Calu3 (cell line): ENCODE measurements at regions not wholly inside any gene's neighbourhood (a gene's known extent, or its start where the extent isn't known, plus 50 kb on each side); places are given as distances from the start of the nearest gene placed in this dataset.

Experiments
- BruUV-seq: library from RNA; stranded (reverse); fragments of 400-500 nt; replicated peaks from 2 replicates; lab custom pipeline; 2021; lab: Mats Ljungman, UMichigan
- CTCF ChIA-PET: fragments of 300-600 bp; sonication (Branson Sonifier 250); formaldehyde crosslinking; loops from one replicate; lab custom pipeline; 2022; ENCODE audit warnings: antibody characterized with exemption; lab: Charles Lee
- DNase-seq: peaks from one replicate; pipeline ENCODE4 v3.0.0; 2022
- H3K27ac Mint-ChIP-seq: one replicate; pipeline ENCODE4 v1.8.0; 2022; ENCODE audit warnings: mixed read lengths; ENCODE audit not compliant: unreplicated experiment
- H3K27me3 Mint-ChIP-seq: one replicate; pipeline ENCODE4 v1.8.0; 2022; ENCODE audit warnings: mixed read lengths; ENCODE audit not compliant: unreplicated experiment
- H3K36me3 Mint-ChIP-seq: one replicate; pipeline ENCODE4 v1.8.0; 2022; ENCODE audit warnings: mild to moderate bottlenecking, moderate library complexity, mixed read lengths; ENCODE audit not compliant: insufficient read depth, unreplicated experiment
- H3K4me1 Mint-ChIP-seq: one replicate; pipeline ENCODE4 v1.8.0; 2022; ENCODE audit warnings: mild to moderate bottlenecking, low read depth, mixed read lengths; ENCODE audit not compliant: unreplicated experiment
- H3K4me3 Mint-ChIP-seq: one replicate; pipeline ENCODE4 v1.8.0; 2022; ENCODE audit warnings: mild to moderate bottlenecking, low read depth, moderate library complexity, mixed read lengths; ENCODE audit not compliant: unreplicated experiment
- H3K9me3 Mint-ChIP-seq: one replicate; pipeline ENCODE4 v1.8.0; 2022; ENCODE audit warnings: low read depth, mixed read lengths; ENCODE audit not compliant: unreplicated experiment
- CTCF ChIP-seq: fragments of 200-600 bp; IDR thresholded peaks from one replicate; pipeline ENCODE4 v1.8.0; 2022; ENCODE audit warnings: antibody characterized with exemption; ENCODE audit not compliant: unreplicated experiment
- intact Hi-C: fragments of 100-400 bp; cut with micrococcal nuclease; formaldehyde crosslinking; loops from one replicate; pipeline ENCODE4 v1.10.0; 2022; ENCODE audit not compliant: unreplicated experiment

GRCh38 chrX:149259241-149259640 lies 245.9 kb downstream of the IDS start:
- H3K9me3 Mint-ChIP-seq: peaks cover 3% of the 10 kb centered on the region
- BruUV-seq: no TSS peak

GRCh38 chrX:149255860-149256259 lies 249.2 kb downstream of the IDS start:
- H3K4me1 Mint-ChIP-seq: no peaks in the 10 kb centered on the region
- no peak for TF ChIP-seq CTCF
- no peak for DNase-seq
- no peak overlapping the region for H3K4me3 Mint-ChIP-seq
- CTCF ChIA-PET: no interaction called here
- H3K36me3 Mint-ChIP-seq: no peaks in the 10 kb centered on the region
- H3K27ac Mint-ChIP-seq: no peak overlapping the region
- no peaks in the 10 kb centered on the region for H3K9me3 Mint-ChIP-seq
- BruUV-seq: no TSS peak
- intact Hi-C loops: no loop called here
- no peaks in the 10 kb centered on the region for H3K27me3 Mint-ChIP-seq

More at GRCh38 chrX:149259241-149259640, 245.9 kb downstream of the IDS start:
- H3K36me3 Mint-ChIP-seq: no peaks in the 10 kb centered on the region
- no peak overlapping the region for H3K27ac Mint-ChIP-seq
- no peak for TF ChIP-seq CTCF
- peaks cover 10% of the 10 kb centered on the region for H3K27me3 Mint-ChIP-seq
- CTCF ChIA-PET: no interaction called here
- no peak overlapping the region for H3K4me3 Mint-ChIP-seq
- no peak for DNase-seq
- H3K4me1 Mint-ChIP-seq: no peaks in the 10 kb centered on the region
- intact Hi-C loops: no loop called here

- Mint-ChIP-seq H3K36me3 (no peaks in the 10 kb centered on the region), H3K4me3 (no peak overlapping the region), H3K4me1 (no peaks in the 10 kb centered on the region), H3K27me3 (no peaks in the 10 kb centered on the region), H3K9me3 (peaks cover 2% of the 10 kb centered on the region), H3K27ac (no peak overlapping the region)
- TF ChIP-seq CTCF: no peak
- CTCF ChIA-PET: no interaction called here
- intact Hi-C loops: no loop called here
- BruUV-seq: no TSS peak
- no peak for DNase-seq
These were observed 257.0 kb downstream of the IDS start for GRCh38 chrX:149248073-149248625.

- no peaks in the 10 kb centered on the region for H3K4me1 Mint-ChIP-seq
- no peak overlapping the region for H3K27ac Mint-ChIP-seq
- no TSS peak for BruUV-seq
- intact Hi-C loops: no loop called here
- no peaks in the 10 kb centered on the region for H3K36me3 Mint-ChIP-seq
- no peak overlapping the region for H3K4me3 Mint-ChIP-seq
- no peak for TF ChIP-seq CTCF
- CTCF ChIA-PET: no interaction called here
- peaks cover 10% of the 10 kb centered on the region for H3K9me3 Mint-ChIP-seq
- no peaks in the 10 kb centered on the region for H3K27me3 Mint-ChIP-seq
- DNase-seq: no peak
These were observed 274.4 kb downstream of the IDS start for GRCh38 chrX:149230689-149231088.
